ENCODE measurements at regions not wholly inside any gene's neighbourhood (a gene's known extent, or its start where the extent isn't known, plus 50 kb on each side); places are given as distances from the start of the nearest gene placed in this dataset.

- DNase-seq: no peak
These were observed 519.2 kb downstream of the OTOL1 start for GRCh38 chr3:162015856-162016255.

DNA sequence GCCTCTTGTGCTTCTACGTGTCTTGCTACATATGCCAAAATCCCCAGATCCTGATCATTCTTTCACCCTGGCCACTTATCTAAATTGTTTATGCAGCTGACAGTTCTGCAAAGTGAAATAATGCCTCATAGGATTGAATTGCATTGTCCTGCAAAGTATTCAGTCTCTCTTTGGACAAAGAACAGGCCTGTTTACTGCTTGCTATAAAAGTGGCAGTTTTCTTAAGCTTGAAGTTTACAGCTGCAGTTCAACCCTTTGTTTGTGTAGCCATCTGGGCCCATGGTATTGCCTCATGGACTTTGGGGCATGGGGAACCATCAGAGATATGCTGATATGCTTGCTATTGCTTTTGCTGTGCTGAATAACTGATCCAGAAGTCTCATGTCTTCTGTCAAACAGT, 523.2 kb downstream of the OTOL1 start:
- no peak for DNase-seq

DNA sequence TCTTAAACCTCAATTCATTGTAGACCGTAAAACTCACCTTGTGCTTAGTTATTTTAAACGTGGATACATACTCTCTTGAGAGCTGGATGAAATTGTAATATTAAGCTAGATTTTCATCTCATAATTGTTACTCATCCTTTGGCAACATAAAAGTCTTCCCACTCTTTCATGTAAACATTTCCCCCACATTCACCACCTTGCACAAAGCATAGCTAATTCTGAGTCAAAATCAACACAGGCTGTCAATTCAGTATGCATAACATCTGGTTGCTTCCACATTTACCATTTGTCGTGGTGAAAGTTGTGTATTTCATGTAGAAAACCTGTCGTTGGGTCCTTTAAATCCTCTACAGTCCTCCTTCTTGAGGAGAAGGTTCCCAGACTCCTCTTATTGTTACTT, 524.6 kb downstream of the OTOL1 start:
- no peak for DNase-seq

GRCh38 chr3:162022911-162023310, 526.3 kb downstream of the OTOL1 start:
- no peak for DNase-seq

DNA sequence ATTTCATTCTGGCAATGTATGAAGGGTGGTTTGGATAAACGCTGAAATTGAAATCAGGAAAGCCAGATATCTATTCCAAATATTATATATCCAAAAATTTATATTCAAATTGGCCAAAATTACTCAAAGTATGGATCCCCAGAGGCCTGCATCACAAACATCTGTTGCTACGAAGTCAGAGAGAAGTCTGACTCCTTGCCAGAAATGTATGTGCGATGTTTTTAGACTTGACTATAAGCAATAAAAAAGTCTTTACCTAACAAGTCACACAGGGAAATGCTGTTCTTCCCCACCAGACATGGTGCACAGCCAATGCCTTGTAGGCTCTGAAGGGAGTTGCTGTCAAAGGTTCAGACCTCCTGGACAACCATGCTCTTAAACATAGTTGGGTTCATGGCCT, 533.1 kb downstream of the OTOL1 start:
- no peak for DNase-seq

DNA sequence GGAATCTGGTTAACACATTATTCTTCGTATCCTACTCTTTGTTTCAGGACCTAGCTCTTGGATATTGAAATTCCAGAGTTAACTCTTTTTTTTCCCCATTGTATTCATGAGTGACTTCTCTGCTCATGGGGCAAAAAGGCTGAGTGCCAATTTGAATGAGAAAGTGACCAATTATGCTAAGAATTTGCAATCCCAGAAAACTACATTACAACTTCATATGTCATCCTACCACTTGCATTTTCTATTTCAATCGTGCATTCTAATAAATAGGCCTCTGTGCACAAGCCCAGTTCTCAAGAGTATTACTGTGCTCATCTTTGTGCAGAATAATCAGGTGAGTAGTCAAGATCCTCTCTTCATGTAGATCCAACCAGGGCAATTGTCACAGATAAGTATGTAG, 537.8 kb downstream of the OTOL1 start:
- DNase-seq: no peak

- DNase-seq: no peak
These were observed 545.0 kb downstream of the OTOL1 start for GRCh38 chr3:162041622-162042021.

DNA sequence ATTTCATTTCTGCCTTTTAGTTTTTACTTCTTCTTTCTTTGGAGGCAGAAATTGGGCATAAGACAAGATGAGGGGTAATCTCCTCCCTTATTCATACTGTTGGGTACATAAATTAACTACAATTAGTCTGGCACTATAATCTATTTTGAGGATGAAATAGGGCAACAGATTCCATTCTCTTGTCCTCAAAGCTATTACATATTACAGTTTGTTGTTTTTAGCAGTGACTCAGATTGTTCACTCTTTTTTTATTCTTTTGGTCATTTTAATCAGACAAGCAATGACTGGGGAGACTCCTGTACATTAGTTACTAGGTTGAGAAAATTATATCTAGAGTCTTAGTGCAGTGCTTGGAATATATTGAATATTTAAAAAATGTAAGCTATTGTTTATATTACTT, 556.0 kb downstream of the OTOL1 start:
- no peak for DNase-seq

DNA sequence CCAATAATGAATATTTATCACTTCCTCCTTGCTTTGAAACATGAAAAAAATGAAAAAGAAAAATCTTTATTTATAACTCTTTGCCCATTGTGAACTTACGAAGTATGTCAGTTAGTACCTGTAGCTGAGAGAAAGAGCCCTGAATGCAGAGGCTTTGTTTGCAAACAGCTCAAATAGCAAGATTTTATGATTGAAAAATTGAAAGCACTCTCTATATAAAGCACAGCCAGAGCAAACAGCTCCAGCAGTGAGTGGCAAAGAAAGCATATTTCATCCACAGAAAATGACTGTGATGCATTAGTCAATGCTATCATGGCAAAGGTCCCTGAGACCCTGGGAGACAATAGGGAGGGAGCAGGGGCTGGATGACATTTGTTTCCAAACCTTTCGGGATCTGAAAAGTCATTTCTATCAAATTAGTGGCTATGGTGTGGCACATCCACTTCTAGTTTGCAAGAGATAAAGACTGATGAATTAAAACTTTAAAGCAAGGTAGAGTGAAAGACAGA, 576.1 kb downstream of the OTOL1 start:
- no peak for DNase-seq

DNA sequence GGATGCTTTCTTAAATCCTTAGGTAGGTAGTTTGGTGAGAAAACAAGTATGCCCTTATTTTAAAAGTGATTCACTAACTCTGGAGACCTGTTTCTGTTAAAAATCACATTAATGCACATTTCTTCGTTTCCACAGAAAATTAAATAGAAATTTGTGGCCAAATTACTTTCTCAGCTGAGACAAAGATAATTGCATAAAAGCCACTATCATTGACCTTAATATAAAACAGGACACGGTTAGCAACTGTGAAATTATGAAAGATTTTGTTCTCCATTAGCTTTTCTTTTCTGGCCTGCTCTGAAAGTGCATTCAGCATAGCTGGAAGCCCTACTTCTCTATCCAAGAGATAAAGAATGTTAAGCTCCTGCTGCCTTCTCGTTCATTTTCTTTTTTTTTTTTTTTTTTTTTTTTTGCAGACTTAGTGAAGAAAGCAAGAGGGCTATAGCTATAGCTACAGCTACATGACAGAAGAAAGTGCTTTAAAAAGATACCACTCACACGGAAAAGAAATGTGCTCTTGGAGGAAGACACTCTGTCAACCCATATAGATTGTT, 576.9 kb downstream of the OTOL1 start:
- DNase-seq: no peak

GRCh38 chr3:162077108-162077507, 580.5 kb downstream of the OTOL1 start:
- DNase-seq: no peak

- no peak for DNase-seq
These were observed 585.9 kb downstream of the OTOL1 start for GRCh38 chr3:162082516-162082915.

DNA sequence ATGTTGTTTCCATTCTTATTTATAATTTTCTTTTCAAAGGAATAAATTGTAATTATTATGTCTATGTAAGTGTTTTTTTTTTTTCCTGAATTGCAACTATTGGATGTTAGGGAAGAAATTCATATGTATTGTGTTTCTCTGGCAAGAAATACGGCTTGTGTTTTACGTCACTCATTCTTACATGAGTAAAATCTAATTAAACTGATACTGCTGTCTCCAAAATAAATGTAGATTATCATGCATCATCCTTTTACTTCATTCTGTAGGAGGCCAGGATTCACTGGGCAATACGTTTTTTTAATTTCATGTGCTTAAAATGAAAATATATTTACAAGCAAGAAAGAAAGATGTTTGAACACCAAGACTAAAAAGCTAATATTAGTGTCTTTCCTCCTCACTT, 590.8 kb downstream of the OTOL1 start:
- no peak for DNase-seq

GRCh38 chr3:162092751-162093150, 596.1 kb downstream of the OTOL1 start:
- no peak for DNase-seq

DNA sequence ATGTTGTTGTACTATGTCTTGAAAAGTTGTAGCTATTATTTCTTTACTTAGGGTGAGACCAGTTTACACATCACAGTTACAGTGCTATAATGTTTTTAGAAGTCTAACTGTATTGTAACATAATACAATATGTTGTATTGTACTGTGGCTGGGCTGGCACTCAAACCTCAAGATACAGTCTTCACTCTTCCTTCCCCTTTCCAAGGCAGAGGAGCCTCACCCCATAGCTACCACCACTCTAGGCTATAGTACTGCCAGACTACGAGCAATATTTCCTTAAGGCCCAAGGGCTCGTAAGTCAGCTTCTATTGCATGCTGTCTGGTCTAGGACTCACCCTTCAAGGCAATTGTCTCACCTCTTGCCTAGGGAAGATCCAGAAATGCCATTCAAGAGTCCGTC, 597.7 kb downstream of the OTOL1 start:
- DNase-seq: no peak

GRCh38 chr3:162096874-162097273, 600.3 kb downstream of the OTOL1 start:
- no peak for DNase-seq

- DNase-seq: no peak
These were observed 607.2 kb downstream of the OTOL1 start for GRCh38 chr3:162103808-162104207.

- no peak for DNase-seq
These were observed 615.3 kb downstream of the OTOL1 start for GRCh38 chr3:162111861-162112260.

DNA sequence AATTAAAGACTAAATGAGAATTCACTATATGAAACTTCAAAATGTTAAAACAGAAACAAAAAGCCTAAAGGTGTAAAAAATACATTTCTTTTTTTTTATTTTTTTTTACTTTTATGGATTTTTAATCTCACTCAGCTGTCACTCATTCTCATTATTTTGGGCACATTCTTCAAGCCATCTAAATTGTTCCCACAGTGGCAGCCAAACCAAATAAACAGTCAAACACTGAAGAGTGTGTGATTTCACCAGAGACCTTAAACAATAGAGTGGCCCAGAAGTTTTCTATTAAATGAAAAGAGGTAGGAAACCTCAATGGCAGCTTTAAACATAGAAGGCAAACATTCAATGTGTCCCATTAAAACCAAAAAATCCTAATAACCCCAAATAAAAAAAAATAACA, 616.1 kb downstream of the OTOL1 start:
- DNase-seq: no peak

GRCh38 chr3:162117961-162118360, 621.4 kb downstream of the OTOL1 start:
- no peak for DNase-seq

- DNase-seq: no peak
These were observed 623.0 kb downstream of the OTOL1 start for GRCh38 chr3:162119651-162120050.

DNA sequence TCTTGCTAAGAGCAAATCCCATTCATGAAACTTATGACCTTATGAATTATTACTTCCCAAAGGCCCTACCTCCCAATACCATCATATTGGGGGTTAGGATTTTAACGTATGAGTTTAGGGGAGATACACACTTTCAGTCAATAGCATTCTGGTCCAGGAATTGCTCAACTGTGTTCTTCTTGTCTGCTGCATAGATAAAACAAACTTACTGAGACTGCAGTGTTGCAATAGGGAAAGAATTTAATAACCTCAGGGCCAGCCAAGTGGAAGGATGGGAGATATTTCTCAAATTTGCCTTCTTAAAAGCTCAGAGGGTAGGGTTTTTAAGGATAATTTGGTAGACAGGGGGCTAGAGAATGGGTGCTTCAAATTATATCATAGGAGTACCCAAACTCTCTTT, 625.8 kb downstream of the OTOL1 start:
- no peak for DNase-seq

GRCh38 chr3:162125790-162126189, 629.2 kb downstream of the OTOL1 start:
- no peak for DNase-seq

GRCh38 chr3:162130582-162130981, 634.0 kb downstream of the OTOL1 start:
- no peak for DNase-seq

GRCh38 chr3:162132981-162133380, 636.4 kb downstream of the OTOL1 start:
- no peak for DNase-seq
